ENCODE measurements at regions not wholly inside any gene's neighbourhood (a gene's known extent, or its start where the extent isn't known, plus 50 kb on each side); places are given as distances from the start of the nearest gene placed in this dataset.

- WGBS, 3 donors: 70 to 80% (median 70%) methylated on average over 2 of the region's 2 CpGs
- DNase-seq (no peak), ATAC-seq (no peak)
- H3K4me3 ChIP-seq: no peak overlapping the region
- H3K4me1 ChIP-seq: no peaks in the 10 kb centered on the region
- intact Hi-C loops (cut with DNase I): no loop called here
- H3K27me3 ChIP-seq (ENCODE audit: insufficient read depth in 3 of 3, low read length in 2 of 3): no peaks in the 10 kb centered on the region
- no peak overlapping the region for H3K27ac ChIP-seq
- H3K36me3 ChIP-seq (ENCODE audit: insufficient read depth in 1 of 2, low read depth in 1 of 2): no peaks in the 10 kb centered on the region
- no peaks in the 10 kb centered on the region for H3K9me3 ChIP-seq
- TF ChIP-seq CTCF (IDR thresholded peaks at IDR 0.05): no peak
These were observed 1043.5 kb upstream of the ALCAM start for GRCh38 chr3:104323226-104323625.

- Histone ChIP-seq H3K4me1 (no peaks in the 10 kb centered on the region), H3K9me3 (no peaks in the 10 kb centered on the region), H3K27ac (no peak overlapping the region), H3K27me3 (ENCODE audit: insufficient read depth in 3 of 3, low read length in 2 of 3) (no peaks in the 10 kb centered on the region), H3K4me3 (no peak overlapping the region), H3K36me3 (ENCODE audit: insufficient read depth in 1 of 2, low read depth in 1 of 2) (no peaks in the 10 kb centered on the region)
- no peak for DNase-seq
- intact Hi-C loops (cut with DNase I): no loop called here
- 34 to 35% (median 34%) methylated on average over 1 of the region's 1 CpG for WGBS, 3 donors
- no peak for ATAC-seq
- no peak for TF ChIP-seq CTCF (IDR thresholded peaks at IDR 0.05)
These were observed 1019.4 kb upstream of the ALCAM start for GRCh38 chr3:104347291-104347690.

GRCh38 chr3:104349836-104350235 lies 1016.9 kb upstream of the ALCAM start:
- WGBS, 3 donors: 88 to 90% (median 89%) methylated on average over 1 of the region's 1 CpG
- no peak overlapping the region for H3K27ac ChIP-seq
- intact Hi-C loops (cut with DNase I): no loop called here
- no peak overlapping the region for H3K4me3 ChIP-seq
- no peaks in the 10 kb centered on the region for H3K4me1 ChIP-seq
- H3K36me3 ChIP-seq (ENCODE audit: insufficient read depth in 1 of 2, low read depth in 1 of 2): no peaks in the 10 kb centered on the region
- no peak for DNase-seq
- no peak for TF ChIP-seq CTCF (IDR thresholded peaks at IDR 0.05)
- H3K9me3 ChIP-seq: no peaks in the 10 kb centered on the region
- ATAC-seq: no peak
- H3K27me3 ChIP-seq (ENCODE audit: insufficient read depth in 3 of 3, low read length in 2 of 3): no peaks in the 10 kb centered on the region

GRCh38 chr3:104353951-104354350 lies 1012.8 kb upstream of the ALCAM start:
- Histone ChIP-seq H3K36me3 (ENCODE audit: insufficient read depth in 1 of 2, low read depth in 1 of 2) (no peaks in the 10 kb centered on the region), H3K4me1 (no peaks in the 10 kb centered on the region), H3K9me3 (no peaks in the 10 kb centered on the region), H3K4me3 (no peak overlapping the region), H3K27me3 (ENCODE audit: insufficient read depth in 3 of 3, low read length in 2 of 3) (no peaks in the 10 kb centered on the region), H3K27ac (no peak overlapping the region)
- no peak for TF ChIP-seq CTCF (IDR thresholded peaks at IDR 0.05)
- ATAC-seq (no peak), DNase-seq (no peak)
- intact Hi-C loops (cut with DNase I): no loop called here

GRCh38 chr3:104359546-104359945 lies 1007.2 kb upstream of the ALCAM start:
- H3K36me3 ChIP-seq (ENCODE audit: insufficient read depth in 1 of 2, low read depth in 1 of 2): no peaks in the 10 kb centered on the region
- DNase-seq (no peak), ATAC-seq (no peak)
- no peak for TF ChIP-seq CTCF (IDR thresholded peaks at IDR 0.05)
- intact Hi-C loops (cut with DNase I): no loop called here
- WGBS, 3 donors: 39 to 55% (median 54%) methylated on average over 4 of the region's 4 CpGs
- H3K4me3 ChIP-seq: no peak overlapping the region
- H3K4me1 ChIP-seq: no peaks in the 10 kb centered on the region
- H3K9me3 ChIP-seq: no peaks in the 10 kb centered on the region
- H3K27ac ChIP-seq: no peak overlapping the region
- no peaks in the 10 kb centered on the region for H3K27me3 ChIP-seq (ENCODE audit: insufficient read depth in 3 of 3, low read length in 2 of 3)

All from psoas muscle (tissue), 7 donors.